AG04449 (cell line): ENCODE measurements at regions not wholly inside any gene's neighbourhood (a gene's known extent, or its start where the extent isn't known, plus 50 kb on each side); places are given as distances from the start of the nearest gene placed in this dataset.

Source experiments
- CTCF ChIA-PET: fragments of 350-600 bp; formaldehyde crosslinking; extraction: SDS; loops from one replicate; lab custom pipeline; 2021; ENCODE audit warnings: antibody characterized with exemption; lab: Yijun Ruan, JAX
- POLR2A ChIA-PET: fragments of 400-600, 350-600 bp; formaldehyde crosslinking; extraction: SDS; loops from one replicate; lab custom pipeline; 2020; ENCODE audit warnings: antibody characterized with exemption, inconsistent platforms; lab: Yijun Ruan, JAX
- DNase-seq: peaks from one replicate; pipeline ENCODE4 v3.0.0-alpha.2; 2010; ENCODE audit warnings: low read depth, low spot score
- H3K4me3 ChIP-seq: 2 replicates; pipeline ENCODE4 v1.5.1; 2011; ENCODE audit warnings: low read depth, mild to moderate bottlenecking, control low read depth, low read length
- TF ChIP-seq, protein P1 (sequence below): IDR thresholded peaks from one replicate; pipeline ENCODE4 v1.5.1; 2011; ENCODE audit warnings: mild to moderate bottlenecking, moderate library complexity, low read length, control low read depth, inconsistent platforms; ENCODE audit not compliant: insufficient read depth; ENCODE audit errors: missing control alignments

DNA sequence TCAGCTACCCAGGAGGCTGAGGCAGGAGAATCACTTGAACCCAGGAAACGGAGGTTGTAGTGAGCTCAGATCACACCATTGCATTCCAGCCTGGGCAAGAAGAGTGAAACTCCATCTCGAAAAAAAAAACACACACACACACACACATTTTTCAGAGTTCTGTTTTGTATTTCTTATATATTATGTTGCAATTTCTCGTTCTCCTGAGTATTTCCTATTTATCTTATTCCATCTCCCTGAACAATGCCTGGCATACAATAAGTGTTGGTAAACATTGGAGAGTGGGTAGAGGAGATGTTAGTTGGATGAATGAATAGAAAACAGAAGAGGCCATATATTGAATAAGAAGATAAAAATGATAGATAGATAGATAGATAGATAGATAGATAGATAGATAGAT, 167.8 kb upstream of the CDH5 start:
- DNase-seq = no peak
- H3K4me3 ChIP-seq = no peak overlapping the region
- TF ChIP-seq, protein P1, sequence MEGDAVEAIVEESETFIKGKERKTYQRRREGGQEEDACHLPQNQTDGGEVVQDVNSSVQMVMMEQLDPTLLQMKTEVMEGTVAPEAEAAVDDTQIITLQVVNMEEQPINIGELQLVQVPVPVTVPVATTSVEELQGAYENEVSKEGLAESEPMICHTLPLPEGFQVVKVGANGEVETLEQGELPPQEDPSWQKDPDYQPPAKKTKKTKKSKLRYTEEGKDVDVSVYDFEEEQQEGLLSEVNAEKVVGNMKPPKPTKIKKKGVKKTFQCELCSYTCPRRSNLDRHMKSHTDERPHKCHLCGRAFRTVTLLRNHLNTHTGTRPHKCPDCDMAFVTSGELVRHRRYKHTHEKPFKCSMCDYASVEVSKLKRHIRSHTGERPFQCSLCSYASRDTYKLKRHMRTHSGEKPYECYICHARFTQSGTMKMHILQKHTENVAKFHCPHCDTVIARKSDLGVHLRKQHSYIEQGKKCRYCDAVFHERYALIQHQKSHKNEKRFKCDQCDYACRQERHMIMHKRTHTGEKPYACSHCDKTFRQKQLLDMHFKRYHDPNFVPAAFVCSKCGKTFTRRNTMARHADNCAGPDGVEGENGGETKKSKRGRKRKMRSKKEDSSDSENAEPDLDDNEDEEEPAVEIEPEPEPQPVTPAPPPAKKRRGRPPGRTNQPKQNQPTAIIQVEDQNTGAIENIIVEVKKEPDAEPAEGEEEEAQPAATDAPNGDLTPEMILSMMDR = no peak
- CTCF ChIA-PET = no interaction called here
- POLR2A ChIA-PET = no interaction called here

DNA sequence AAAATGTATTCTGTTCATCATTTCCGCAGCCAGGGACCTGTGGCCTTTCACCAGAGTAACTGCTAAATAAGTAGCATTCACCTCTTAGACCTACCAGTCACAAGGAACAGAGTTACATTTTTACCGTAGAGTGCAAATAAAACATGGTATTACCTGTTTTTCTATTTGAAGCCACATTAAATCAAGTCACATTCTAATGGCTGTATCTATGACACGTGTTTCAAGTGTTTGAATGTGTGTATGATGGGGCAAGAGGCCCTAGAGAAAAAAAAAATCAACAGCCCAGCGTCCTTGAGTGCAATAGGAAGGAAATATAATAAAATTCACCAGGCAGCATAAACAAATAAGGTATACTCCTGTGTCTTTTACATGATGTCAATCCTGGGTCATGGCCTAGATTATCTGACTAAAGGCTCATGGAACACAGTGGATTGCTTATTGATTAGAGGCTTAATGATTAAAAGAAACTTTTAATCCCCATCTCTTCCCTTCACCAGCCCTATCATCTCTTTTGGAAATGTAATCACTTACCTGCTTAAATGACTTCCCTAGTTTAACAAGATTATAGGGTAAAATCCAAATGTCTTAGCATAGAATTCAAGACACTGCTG, 168.7 kb upstream of the CDH5 start:
- POLR2A ChIA-PET = no interaction called here
- no peak overlapping the region for H3K4me3 ChIP-seq
- TF ChIP-seq, protein P1 = no peak
- no peak for DNase-seq
- CTCF ChIA-PET = no interaction called here

DNA sequence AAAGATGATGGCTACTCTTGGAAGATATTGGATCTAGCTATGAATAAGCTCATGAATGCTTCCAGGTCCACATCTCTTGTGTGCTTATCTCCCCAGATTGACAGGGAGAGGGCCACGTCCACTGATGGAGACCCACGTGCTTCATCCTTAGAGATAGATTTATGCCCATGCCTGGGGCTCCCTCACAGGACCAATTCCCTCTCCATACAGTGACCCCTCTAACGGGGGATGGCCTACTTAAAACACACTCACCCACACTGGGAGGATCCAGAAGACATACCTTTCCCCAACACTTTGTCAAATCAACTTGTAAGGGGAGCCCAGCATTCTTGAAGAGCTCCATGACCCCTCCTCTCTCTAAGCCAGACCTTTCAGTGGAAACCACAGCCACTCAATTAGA, 169.7 kb upstream of the CDH5 start:
- POLR2A ChIA-PET = no interaction called here
- CTCF ChIA-PET = no interaction called here
- TF ChIP-seq, protein P1 = no peak
- H3K4me3 ChIP-seq = no peak overlapping the region
- no peak for DNase-seq

DNA sequence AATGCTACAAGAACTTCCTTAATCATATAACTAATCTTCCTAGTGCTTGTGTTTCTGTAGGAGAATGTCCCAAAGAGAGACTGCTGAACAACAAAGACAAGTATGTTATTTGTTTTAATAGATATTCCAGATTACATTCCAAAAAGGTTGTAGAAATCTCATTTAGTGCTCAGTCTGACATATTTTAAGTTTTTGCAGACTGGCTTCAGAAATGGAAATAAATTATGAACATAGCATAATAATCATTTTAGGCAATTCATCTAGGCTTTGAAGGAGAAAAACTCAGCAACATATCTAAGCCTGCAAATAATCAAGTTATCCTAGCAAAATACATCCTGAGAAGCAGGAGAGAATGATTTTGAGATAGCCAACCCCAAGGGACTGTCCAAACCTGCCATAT, 171.6 kb upstream of the CDH5 start:
- POLR2A ChIA-PET = no interaction called here
- CTCF ChIA-PET = no interaction called here

DNA sequence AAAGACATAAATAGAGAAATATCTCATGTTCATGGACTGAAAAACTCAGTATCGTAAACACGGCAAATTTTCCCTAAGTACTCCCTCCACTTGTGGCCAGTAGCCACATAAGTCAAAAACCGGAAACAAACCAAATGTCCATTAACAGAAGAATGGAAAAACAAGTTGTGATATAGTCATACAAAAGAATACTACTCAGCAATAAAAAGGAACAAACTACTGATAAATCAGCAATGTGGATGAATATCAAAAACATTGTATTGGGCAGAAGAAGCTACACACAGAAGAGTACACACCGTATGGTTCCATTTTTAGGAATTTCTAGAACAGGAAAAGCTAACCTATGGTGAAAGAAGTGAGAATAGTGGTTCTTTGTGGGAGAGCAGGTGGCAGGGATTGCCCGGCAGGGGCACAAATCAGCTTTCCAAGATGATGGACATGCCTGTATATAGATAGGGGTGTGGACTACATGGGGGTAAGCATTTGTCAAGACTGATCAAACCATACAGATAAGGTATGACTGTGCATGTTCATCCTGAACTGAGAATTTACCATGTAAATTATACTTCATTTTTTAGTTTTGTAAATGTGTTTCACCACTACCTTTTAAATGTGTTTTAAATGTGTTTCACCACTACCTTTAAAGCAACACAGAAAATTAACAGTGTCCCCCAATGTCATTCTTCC, 172.8 kb upstream of the CDH5 start:
- TF ChIP-seq, protein P1 = no peak
- H3K4me3 ChIP-seq = no peak overlapping the region
- DNase-seq = no peak
- ChIA-PET CTCF (interaction anchor here (0.8 to 1.4 kb wide), 2 partner anchors 18 to 488 kb away, joined by 3 read pairs; no protein-coding TSS in a partner anchor), POLR2A (no interaction called here)

More for the DNA sequence above, 171.6 kb upstream of the CDH5 start:
- no peak overlapping the region for H3K4me3 ChIP-seq
- TF ChIP-seq, protein P1 = no peak
- DNase-seq = no peak

DNA sequence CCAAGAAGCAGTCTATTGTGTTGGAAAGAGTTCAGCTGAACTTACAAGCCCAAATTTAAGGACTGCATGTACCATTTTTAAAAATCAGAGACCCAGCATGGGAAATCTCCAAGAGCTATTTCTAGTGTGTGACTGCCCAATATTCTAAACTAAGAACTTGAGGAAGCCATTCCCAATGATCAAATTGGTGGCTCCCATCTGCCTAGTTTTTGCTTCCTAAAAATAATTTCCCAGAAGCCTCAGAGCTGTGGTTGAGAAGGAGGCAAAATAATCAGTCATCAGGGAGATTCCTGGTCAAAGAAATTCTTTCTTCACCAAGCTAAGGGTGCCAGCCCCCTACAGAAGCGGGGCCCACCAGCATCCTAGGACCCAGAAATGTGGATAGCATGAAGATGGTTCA, 176.1 kb upstream of the CDH5 start:
- H3K4me3 ChIP-seq = no peak overlapping the region
- TF ChIP-seq, protein P1 = no peak
- ChIA-PET CTCF (interaction anchor here (0.6 to 1.4 kb wide), 3 partner anchors 8 to 33 kb away, joined by 3 read pairs; no protein-coding TSS in a partner anchor), POLR2A (no interaction called here)
- no peak for DNase-seq
